A549 (cell line): ENCODE measurements at regions not wholly inside any gene's neighbourhood (a gene's known extent, or its start where the extent isn't known, plus 50 kb on each side); places are given as distances from the start of the nearest gene placed in this dataset.

Source experiments
- ATAC-seq, 2 experiments: fragments of 200-7000 bp in 1 of 2; fragments of >200 bp in 1 of 2; cut with Nextera tagmentation in 1 of 2; cut with Tn5 transposase in 1 of 2; 3 replicates each; pipeline versions ENCODE4 v1.8.0 to v1.9.1; 2018 to 2020; ENCODE audit warnings: mild to moderate bottlenecking in 1 of 2, moderate library complexity in 1 of 2
- CTCF ChIA-PET: fragments of 300-600 bp; sonication (Branson Sonifier 250); formaldehyde crosslinking; extraction: SDS; loops from one replicate; lab custom pipeline; 2021; ENCODE audit warnings: antibody characterized with exemption, inconsistent platforms; lab: Yijun Ruan, JAX
- POLR2A ChIA-PET: fragments of 350-600 bp; formaldehyde crosslinking; extraction: SDS; loops from one replicate; lab custom pipeline; 2021; ENCODE audit warnings: antibody characterized with exemption, inconsistent platforms; lab: Yijun Ruan, JAX
- DNase-seq, 2 experiments: peaks; one replicate each; pipeline versions ENCODE4 v3.0.0 to v3.0.0-alpha.2; 2011 to 2016; ENCODE audit warnings: low read depth in 1 of 2, low spot score in 1 of 2
- FAIRE-seq: peaks from 2 replicates; lab custom pipeline; 2011; peaks lifted over from hg19 to GRCh38; lab: Jason Lieb, UNC
- H3K27ac ChIP-seq, 2 experiments: fragments of >200 bp; sonication (Bioruptor Twin); formaldehyde crosslinking; 3 replicates each; pipeline ENCODE4 v1.5.1; 2016 to 2017
- H3K4me1 ChIP-seq: fragments of >200 bp; sonication (Bioruptor Twin); formaldehyde crosslinking; 3 replicates; pipeline ENCODE4 v1.6.1; 2016
- H3K4me2 ChIP-seq: fragments of >200 bp; sonication (Bioruptor Twin); formaldehyde crosslinking; 3 replicates; pipeline ENCODE4 v1.6.1; 2016
- H3K4me3 ChIP-seq: fragments of >200 bp; sonication (Bioruptor Twin); formaldehyde crosslinking; 3 replicates; pipeline ENCODE4 v1.5.1; 2016
- H3K9me3 ChIP-seq: fragments of >200 bp; sonication (Bioruptor Twin); formaldehyde crosslinking; 3 replicates; pipeline ENCODE4 v1.6.1; 2016
- ATOH8 ChIP-seq: fragments of 250-450 bp; sonication (Bioruptor Pico); IDR thresholded peaks from 2 replicates; pipeline ENCODE4 v1.5.0; 2020; ENCODE audit warnings: low read depth, mild to moderate bottlenecking, moderate library complexity
- BHLHE40 ChIP-seq: IDR thresholded peaks from 2 replicates; pipeline ENCODE4 v1.6.1; 2012; ENCODE audit warnings: low read depth, low read length, inconsistent platforms
- EHMT2 ChIP-seq: fragments of 200-600 bp; sonication (generic); IDR thresholded peaks from 2 replicates; pipeline ENCODE4 v1.6.1; 2016; ENCODE audit warnings: antibody characterized with exemption, low read depth, mild to moderate bottlenecking, moderate library complexity
- ELK1 ChIP-seq: fragments of 150-350 bp; IDR thresholded peaks from 2 replicates; pipeline ENCODE4 v1.6.1; 2014; ENCODE audit warnings: low read depth, mild to moderate bottlenecking, low read length
- ESRRA ChIP-seq: fragments of 150-350 bp; IDR thresholded peaks from 2 replicates; pipeline ENCODE4 v1.6.1; 2014; ENCODE audit warnings: mild to moderate bottlenecking, low read length, borderline replicate concordance
- HES2 ChIP-seq: fragments of >200 bp; sonication (Bioruptor Twin); formaldehyde crosslinking; IDR thresholded peaks from 2 replicates; pipeline ENCODE4 v1.6.1; 2016
- HEYL ChIP-seq: fragments of 250-450 bp; sonication (Bioruptor Pico); IDR thresholded peaks from 2 replicates; pipeline ENCODE4 v1.8.0; 2021; ENCODE audit warnings: mild to moderate bottlenecking, moderate library complexity
- MAZ ChIP-seq: fragments of 150-350 bp; IDR thresholded peaks from 2 replicates; pipeline ENCODE4 v1.6.1; 2014; ENCODE audit warnings: antibody characterized with exemption, low read depth, low read length, borderline replicate concordance
- POLR2A ChIP-seq: IDR thresholded peaks from 2 replicates; pipeline ENCODE4 v1.6.1; 2012; ENCODE audit warnings: mild to moderate bottlenecking, low read length
- POLR2AphosphoS2 ChIP-seq: conservative IDR thresholded peaks from 2 replicates; pipeline ENCODE4 v1.6.1; 2012; ENCODE audit warnings: low read length, improper control_type of control experiment, inconsistent platforms
- RFX5 ChIP-seq: fragments of 450-650 bp; IDR thresholded peaks from 2 replicates; pipeline ENCODE4 v1.7.1; 2014; ENCODE audit warnings: antibody characterized with exemption, mild to moderate bottlenecking, moderate library complexity
- SMC3 ChIP-seq: fragments of >200 bp; sonication (Bioruptor Twin); formaldehyde crosslinking; IDR thresholded peaks from 3 replicates; pipeline ENCODE4 v1.6.1; 2018; ENCODE audit warnings: inconsistent platforms
- WGBS: methylation state at CpG from one replicate; pipeline ENCODE4 v1.1.6; 2017; ENCODE audit errors: missing lambda C conversion rate; 5-methylcytosine and 5-hydroxymethylcytosine counted together

- no peak for TF ChIP-seq MAZ
- no peak for TF ChIP-seq BHLHE40
- TF ChIP-seq HES2: no peak
- TF ChIP-seq POLR2A: no peak
- no peak for TF ChIP-seq ELK1
- no peak for TF ChIP-seq ATOH8 (CRISPR knock-in tag)
- TF ChIP-seq POLR2AphosphoS2: no peak
- no peak for TF ChIP-seq EHMT2
- TF ChIP-seq HEYL (CRISPR knock-in tag): no peak
- no peak for TF ChIP-seq ESRRA
- TF ChIP-seq RFX5: no peak
- POLR2A ChIA-PET: no interaction called here
These were observed 67.4 kb upstream of the HPCAL1 start for GRCh38 chr2:10235099-10235908.

GRCh38 chr2:10235909-10236550 is 66.7 kb upstream of the HPCAL1 start:
- ChIA-PET POLR2A (no interaction called here), CTCF (interaction anchor here (0.6 to 2.3 kb wide), 6 partner anchors 9 to 199 kb away, joined by 3 to 9 read pairs (median 4); no protein-coding TSS in a partner anchor)
- Histone ChIP-seq H3K4me1 (no peaks in the 10 kb centered on the region), H3K27ac (no peak overlapping the region), H3K4me2 (no peak overlapping the region), H3K4me3 (no peak overlapping the region), H3K9me3 (no peaks in the 10 kb centered on the region)
- FAIRE-seq: no peak
- WGBS: 52% methylated on average over 11 of the region's 11 CpGs
- no peak for DNase-seq
- TF ChIP-seq SMC3: no peak
- no peak for ATAC-seq

More at GRCh38 chr2:10235099-10235908, 67.4 kb upstream of the HPCAL1 start:
- WGBS: 67% methylated on average over 24 of the region's 26 CpGs
- H3K4me3 ChIP-seq: no peak overlapping the region
- ATAC-seq (0 out of 6 replicates have a peak, but pooled peaks of 1 of the 2 experiments have one; percentile 5), FAIRE-seq (no peak), DNase-seq (no peak)
- H3K9me3 ChIP-seq: no peaks in the 10 kb centered on the region
- H3K4me1 ChIP-seq: no peaks in the 10 kb centered on the region
- no peak overlapping the region for H3K27ac ChIP-seq
- no peak overlapping the region for H3K4me2 ChIP-seq
- CTCF ChIA-PET: interaction anchor here (1.3 to 2.3 kb wide), 5 partner anchors 8 to 200 kb away, joined by 3 to 9 read pairs (median 4); no protein-coding TSS in a partner anchor

- H3K9me3 ChIP-seq: no peaks in the 10 kb centered on the region
- 49% methylated on average over 10 of the region's 10 CpGs for WGBS
- no peak for TF ChIP-seq ESRRA
- TF ChIP-seq, all 56 proteins: peak for 0
- Histone ChIP-seq H3K4me3 (no peak overlapping the region), H3K4me1 (no peaks in the 10 kb centered on the region), H3K4me2 (no peak overlapping the region), H3K27ac (no peak overlapping the region)
- no peak for DNase-seq
- ChIA-PET CTCF (interaction anchor here (0.6 to 2.3 kb wide), 9 partner anchors 10 to 199 kb away, joined by 3 to 9 read pairs (median 3); no protein-coding TSS in a partner anchor), POLR2A (no interaction called here)
- no peak for FAIRE-seq
- ATAC-seq: peak; percentile 4 to 20; a peak in 3 of 6 replicates
These were observed 65.9 kb upstream of the HPCAL1 start for GRCh38 chr2:10236571-10237391.
